Keratinocyte (primary cell): ENCODE measurements at regions not wholly inside any gene's neighbourhood (a gene's known extent, or its start where the extent isn't known, plus 50 kb on each side); places are given as distances from the start of the nearest gene placed in this dataset.
"Not testable (repeated sequence)": the region's sequence is repeated elsewhere in the genome, so short reads cannot be mapped to it uniquely, and the experiment has no call there.

Source experiments
- DNase-seq: peaks from one replicate; pipeline ENCODE4 v3.0.0-alpha.2; 2011; ENCODE audit warnings: low read depth, missing footprints, low spot score
- FAIRE-seq: peaks from 2 replicates; lab custom pipeline; 2011; peaks lifted over from hg19 to GRCh38; lab: Jason Lieb, UNC
- H2AFZ ChIP-seq: 2 replicates; pipeline ENCODE4 v1.6.0; 2012; ENCODE audit warnings: low read length, control low read depth, inconsistent platforms; ENCODE audit not compliant: control insufficient read depth
- H3K27ac ChIP-seq: 2 replicates; pipeline ENCODE4 v1.5.1; 2011; ENCODE audit warnings: low read length; ENCODE audit not compliant: control insufficient read depth, insufficient read depth
- H3K27me3 ChIP-seq: 3 replicates; pipeline ENCODE4 v1.6.0; 2011; ENCODE audit warnings: low read length; ENCODE audit not compliant: control insufficient read depth, insufficient read depth; ENCODE audit errors: extremely low read depth
- H3K36me3 ChIP-seq, 2 experiments: 2 replicates in 1 of 2; 3 replicates in 1 of 2; pipeline ENCODE4 v1.5.1; 2011; ENCODE audit warnings: low read length in 2 of 2, mild to moderate bottlenecking in 1 of 2; ENCODE audit not compliant: control insufficient read depth in 2 of 2, insufficient read depth in 2 of 2; ENCODE audit errors: extremely low read depth in 1 of 2
- H3K4me1 ChIP-seq: 3 replicates; pipeline ENCODE4 v1.5.1; 2011; ENCODE audit warnings: low read length; ENCODE audit not compliant: control insufficient read depth, insufficient read depth; ENCODE audit errors: extremely low read depth
- H3K4me2 ChIP-seq: 3 replicates; pipeline ENCODE4 v1.6.0; 2011; ENCODE audit warnings: low read depth, low read length; ENCODE audit not compliant: control insufficient read depth, insufficient read depth; ENCODE audit errors: extremely low read depth
- H3K4me3 ChIP-seq, 3 experiments: fragments of 200-600 bp in 1 of 3; sonication (generic) in 1 of 3; 2 replicates in 2 of 3; 3 replicates in 1 of 3; pipeline ENCODE4 v1.5.1; 2011 to 2016; ENCODE audit warnings: low read length in 3 of 3, mild to moderate bottlenecking in 3 of 3, control low read depth in 2 of 3, inconsistent platforms in 1 of 3, low read depth in 1 of 3, mixed read lengths in 1 of 3, mixed run types in 1 of 3, moderate library complexity in 1 of 3; ENCODE audit not compliant: control insufficient read depth in 2 of 3, insufficient read depth in 2 of 3; ENCODE audit errors: extremely low read depth in 1 of 3
- H3K79me2 ChIP-seq: 2 replicates; pipeline ENCODE4 v1.6.0; 2012; ENCODE audit warnings: low read length; ENCODE audit not compliant: control insufficient read depth, insufficient read depth
- H3K9ac ChIP-seq: 3 replicates; pipeline ENCODE4 v1.6.0; 2011; ENCODE audit warnings: low read length; ENCODE audit not compliant: control insufficient read depth, insufficient read depth; ENCODE audit errors: extremely low read depth
- H3K9me1 ChIP-seq: 3 replicates; pipeline ENCODE4 v1.6.0; 2011; ENCODE audit warnings: low read length; ENCODE audit not compliant: control insufficient read depth, insufficient read depth; ENCODE audit errors: extremely low read depth
- H3K9me3 ChIP-seq: 2 replicates; pipeline ENCODE4 v1.5.1; 2012; ENCODE audit warnings: low read depth, low read length; ENCODE audit not compliant: control insufficient read depth
- H4K20me1 ChIP-seq: 3 replicates; pipeline ENCODE4 v1.6.0; 2011; ENCODE audit warnings: low read length; ENCODE audit not compliant: control insufficient read depth, insufficient read depth; ENCODE audit errors: extremely low read depth
- EZH2 ChIP-seq: IDR thresholded peaks from one replicate; pipeline ENCODE4 v1.6.1; 2012; ENCODE audit warnings: inconsistent platforms, mild to moderate bottlenecking, low read length, moderate library complexity
- dilution Hi-C: fragments of 300-500 bp; cut with MboI; formaldehyde crosslinking; loops from one replicate; pipeline ENCODE4 v1.7.0; 2020; ENCODE audit warnings: low sequenced_read_pairs; ENCODE audit not compliant: extremely low pct_ligation_motif_present
- TF ChIP-seq, protein P1 (sequence below), 3 experiments: IDR thresholded peaks in 1 of 3; conservative IDR thresholded peaks in 1 of 3; optimal IDR thresholded peaks in 1 of 3; 2 replicates in 2 of 3; 3 replicates in 1 of 3; pipeline versions ENCODE3 to v1.5.1; 2011; ENCODE audit warnings: low read length in 3 of 3, mild to moderate bottlenecking in 3 of 3, moderate library complexity in 2 of 3, control low read depth in 1 of 3, inconsistent platforms in 1 of 3; ENCODE audit not compliant: insufficient read depth in 2 of 3; ENCODE audit errors: extremely low read depth in 1 of 3

- Histone ChIP-seq H3K36me3 (no peaks in the 10 kb centered on the region), H3K4me1 (no peaks in the 10 kb centered on the region), H3K4me2 (no peak overlapping the region), H3K79me2 (no peaks in the 10 kb centered on the region), H3K4me3 (no peak overlapping the region), H3K9me3 (no peaks in the 10 kb centered on the region), H3K9ac (no peak overlapping the region), H3K27me3 (no peaks in the 10 kb centered on the region), H3K27ac (no peak overlapping the region), H4K20me1 (no peaks in the 10 kb centered on the region), H3K9me1 (no peaks in the 10 kb centered on the region), H2AFZ (no peak overlapping the region)
- DNase-seq (no peak), FAIRE-seq (no peak)
- no peak for TF ChIP-seq EZH2
- TF ChIP-seq, protein P1, sequence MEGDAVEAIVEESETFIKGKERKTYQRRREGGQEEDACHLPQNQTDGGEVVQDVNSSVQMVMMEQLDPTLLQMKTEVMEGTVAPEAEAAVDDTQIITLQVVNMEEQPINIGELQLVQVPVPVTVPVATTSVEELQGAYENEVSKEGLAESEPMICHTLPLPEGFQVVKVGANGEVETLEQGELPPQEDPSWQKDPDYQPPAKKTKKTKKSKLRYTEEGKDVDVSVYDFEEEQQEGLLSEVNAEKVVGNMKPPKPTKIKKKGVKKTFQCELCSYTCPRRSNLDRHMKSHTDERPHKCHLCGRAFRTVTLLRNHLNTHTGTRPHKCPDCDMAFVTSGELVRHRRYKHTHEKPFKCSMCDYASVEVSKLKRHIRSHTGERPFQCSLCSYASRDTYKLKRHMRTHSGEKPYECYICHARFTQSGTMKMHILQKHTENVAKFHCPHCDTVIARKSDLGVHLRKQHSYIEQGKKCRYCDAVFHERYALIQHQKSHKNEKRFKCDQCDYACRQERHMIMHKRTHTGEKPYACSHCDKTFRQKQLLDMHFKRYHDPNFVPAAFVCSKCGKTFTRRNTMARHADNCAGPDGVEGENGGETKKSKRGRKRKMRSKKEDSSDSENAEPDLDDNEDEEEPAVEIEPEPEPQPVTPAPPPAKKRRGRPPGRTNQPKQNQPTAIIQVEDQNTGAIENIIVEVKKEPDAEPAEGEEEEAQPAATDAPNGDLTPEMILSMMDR (optimal IDR thresholded peaks at IDR 0.05 in 1 of 3, IDR thresholded peaks at IDR 0.05 in 1 of 3, conservative IDR thresholded peaks at IDR 0.05 in 1 of 3; ENCODE audit: extremely low read depth in 1 of 3, insufficient read depth in 2 of 3, low read length in 3 of 3), result no peak
- dilution Hi-C loops, result no loop called here
These were observed 787.8 kb upstream of the FAM174A start for GRCh38 chr5:99747342-99747741.

GRCh38 chr5:99733146-99733545 lies 802.0 kb upstream of the FAM174A start:
- H3K9me1 ChIP-seq, DNase-seq, H3K4me1 ChIP-seq, H3K79me2 ChIP-seq, H3K9me3 ChIP-seq, H3K4me2 ChIP-seq, H3K4me3 ChIP-seq, H4K20me1 ChIP-seq, H3K36me3 ChIP-seq, H3K27ac ChIP-seq, dilution Hi-C loops, FAIRE-seq, H3K27me3 ChIP-seq, H2AFZ ChIP-seq, H3K9ac ChIP-seq: not testable (repeated sequence)

GRCh38 chr5:99730653-99731052 lies 801.8 kb upstream of the CHD1 start:
- FAIRE-seq, H3K36me3 ChIP-seq, H3K4me1 ChIP-seq, H3K4me3 ChIP-seq, H3K4me2 ChIP-seq, H3K9me1 ChIP-seq, dilution Hi-C loops, H3K79me2 ChIP-seq, DNase-seq, H3K27me3 ChIP-seq, H2AFZ ChIP-seq, H3K9me3 ChIP-seq, H3K27ac ChIP-seq, H3K9ac ChIP-seq, H4K20me1 ChIP-seq: not testable (repeated sequence)
